ENCODE measurements at regions not wholly inside any gene's neighbourhood (a gene's known extent, or its start where the extent isn't known, plus 50 kb on each side); places are given as distances from the start of the nearest gene placed in this dataset.

DNA sequence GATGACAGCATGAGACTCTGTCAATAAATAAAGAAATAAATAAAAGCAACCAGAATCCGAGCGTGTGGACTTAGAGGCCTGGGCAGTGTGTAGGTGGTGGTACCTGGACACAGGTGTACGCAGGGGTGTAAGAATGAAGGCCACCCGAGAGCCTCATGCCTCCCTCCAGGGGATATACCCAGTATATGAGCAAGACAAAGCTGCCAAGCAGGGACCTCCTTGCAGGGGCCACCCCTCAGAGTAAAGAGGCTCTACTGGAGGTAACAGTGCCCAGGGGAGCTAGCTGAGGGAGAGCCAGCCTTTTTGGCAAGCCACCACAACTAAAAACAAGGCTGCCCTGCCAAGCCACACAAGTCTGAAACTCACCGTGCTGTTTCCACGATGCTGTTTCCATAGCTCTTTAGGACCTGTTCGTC is 179.2 kb upstream of the RAB4A start:
- no peak overlapping the region for H3K4me3 ChIP-seq
- intact Hi-C loops (cut with DNase I): no loop called here
- no peak for DNase-seq
- no peak overlapping the region for H3K27ac ChIP-seq
- TF ChIP-seq POLR2A (IDR thresholded peaks at IDR 0.05): no peak
- no peak for TF ChIP-seq EP300 (IDR thresholded peaks at IDR 0.05)
- no peak for TF ChIP-seq POLR2AphosphoS5 (IDR thresholded peaks at IDR 0.05)
- TF ChIP-seq, protein P1, sequence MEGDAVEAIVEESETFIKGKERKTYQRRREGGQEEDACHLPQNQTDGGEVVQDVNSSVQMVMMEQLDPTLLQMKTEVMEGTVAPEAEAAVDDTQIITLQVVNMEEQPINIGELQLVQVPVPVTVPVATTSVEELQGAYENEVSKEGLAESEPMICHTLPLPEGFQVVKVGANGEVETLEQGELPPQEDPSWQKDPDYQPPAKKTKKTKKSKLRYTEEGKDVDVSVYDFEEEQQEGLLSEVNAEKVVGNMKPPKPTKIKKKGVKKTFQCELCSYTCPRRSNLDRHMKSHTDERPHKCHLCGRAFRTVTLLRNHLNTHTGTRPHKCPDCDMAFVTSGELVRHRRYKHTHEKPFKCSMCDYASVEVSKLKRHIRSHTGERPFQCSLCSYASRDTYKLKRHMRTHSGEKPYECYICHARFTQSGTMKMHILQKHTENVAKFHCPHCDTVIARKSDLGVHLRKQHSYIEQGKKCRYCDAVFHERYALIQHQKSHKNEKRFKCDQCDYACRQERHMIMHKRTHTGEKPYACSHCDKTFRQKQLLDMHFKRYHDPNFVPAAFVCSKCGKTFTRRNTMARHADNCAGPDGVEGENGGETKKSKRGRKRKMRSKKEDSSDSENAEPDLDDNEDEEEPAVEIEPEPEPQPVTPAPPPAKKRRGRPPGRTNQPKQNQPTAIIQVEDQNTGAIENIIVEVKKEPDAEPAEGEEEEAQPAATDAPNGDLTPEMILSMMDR (IDR thresholded peaks at IDR 0.05): no peak
- no peaks in the 10 kb centered on the region for H3K36me3 ChIP-seq
- H3K27me3 ChIP-seq: no peaks in the 10 kb centered on the region
- no peaks in the 10 kb centered on the region for H3K9me3 ChIP-seq
- WGBS, 2 donors: 87 to 89% methylated on average over 7 of the region's 7 CpGs
- H3K4me1 ChIP-seq: peaks cover 0 to 12% (median 3%) of the 10 kb centered on the region in 4 donors

DNA sequence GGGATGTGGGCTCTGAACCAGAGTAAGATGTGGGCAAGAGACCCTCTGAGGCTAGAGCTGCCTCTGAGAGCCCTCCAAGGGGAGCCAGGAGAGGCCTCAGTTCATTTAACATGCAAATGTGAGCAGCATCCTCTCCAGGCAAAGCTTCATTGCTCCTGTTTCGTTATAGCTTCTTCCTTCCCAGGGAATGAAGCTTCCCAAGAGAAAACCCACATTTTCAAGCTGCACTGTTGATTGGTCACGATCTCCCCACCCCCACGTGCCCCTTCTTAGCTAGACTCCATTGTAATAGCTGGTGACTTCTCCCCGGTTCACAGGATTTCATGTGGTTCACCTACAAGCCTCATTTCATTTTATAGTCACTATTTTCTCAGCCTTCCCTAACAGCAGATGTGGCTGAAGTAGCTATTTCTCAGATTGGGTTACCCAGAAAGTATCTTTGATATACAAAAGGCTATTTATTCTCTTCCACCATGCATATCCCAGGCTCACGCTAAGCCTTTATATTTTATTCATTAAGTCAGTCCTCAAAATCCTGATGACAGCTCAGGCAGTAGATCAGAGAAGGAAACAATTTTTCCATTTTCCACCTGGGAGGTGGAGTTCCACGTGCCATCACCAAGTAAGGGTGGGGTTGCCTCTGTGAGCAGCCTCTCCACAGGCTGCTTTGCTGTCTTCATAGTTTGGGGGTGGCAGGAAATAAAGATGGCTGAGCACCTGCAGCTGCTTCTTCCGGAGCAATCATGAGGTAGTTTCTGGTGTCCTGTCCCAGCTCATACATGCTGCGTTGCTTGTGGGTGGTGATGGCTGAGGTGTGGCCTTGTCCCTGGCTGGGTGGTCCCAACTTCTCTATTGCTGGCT is 178.3 kb upstream of the RAB4A start:
- Histone ChIP-seq H3K36me3 (no peaks in the 10 kb centered on the region), H3K4me1 (peaks cover 0 to 3% (median 1%) of the 10 kb centered on the region in 4 donors), H3K27ac (no peak overlapping the region), H3K4me3 (no peak overlapping the region), H3K9me3 (no peaks in the 10 kb centered on the region), H3K27me3 (no peaks in the 10 kb centered on the region)
- WGBS, 2 donors: 71 to 75% methylated on average over 8 of the region's 8 CpGs
- DNase-seq: no peak
- intact Hi-C loops (cut with DNase I): no loop called here
- TF ChIP-seq POLR2AphosphoS5 (IDR thresholded peaks at IDR 0.05) (no peak), POLR2A (IDR thresholded peaks at IDR 0.05) (no peak), EP300 (IDR thresholded peaks at IDR 0.05) (no peak)
- TF ChIP-seq, protein P1 (IDR thresholded peaks at IDR 0.05): no peak

DNA sequence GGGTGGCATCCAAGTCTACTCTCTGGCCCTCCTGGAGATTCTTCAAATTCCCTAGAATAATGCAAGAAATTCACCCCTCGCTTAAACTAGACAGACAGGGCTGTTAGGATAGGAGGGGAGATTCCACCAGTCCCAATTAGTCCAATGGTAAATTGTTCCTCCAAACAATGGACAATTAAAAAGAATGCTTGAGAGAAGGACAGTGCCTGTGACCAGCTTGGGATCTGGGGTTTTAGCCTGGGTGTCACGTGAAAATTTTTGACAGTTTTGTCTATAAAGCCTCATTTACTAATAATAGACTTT is 177.7 kb upstream of the RAB4A start:
- Histone ChIP-seq H3K4me3 (no peak overlapping the region), H3K36me3 (no peaks in the 10 kb centered on the region), H3K27ac (no peak overlapping the region), H3K4me1 (no peaks in the 10 kb centered on the region), H3K27me3 (no peaks in the 10 kb centered on the region), H3K9me3 (no peaks in the 10 kb centered on the region)
- no peak for TF ChIP-seq EP300 (IDR thresholded peaks at IDR 0.05)
- TF ChIP-seq, protein P1 (IDR thresholded peaks at IDR 0.05): no peak
- TF ChIP-seq POLR2A (IDR thresholded peaks at IDR 0.05): no peak
- no peak for TF ChIP-seq POLR2AphosphoS5 (IDR thresholded peaks at IDR 0.05)
- 88 to 92% methylated on average over 2 of the region's 2 CpGs for WGBS, 2 donors
- no peak for DNase-seq
- intact Hi-C loops (cut with DNase I): no loop called here

DNA sequence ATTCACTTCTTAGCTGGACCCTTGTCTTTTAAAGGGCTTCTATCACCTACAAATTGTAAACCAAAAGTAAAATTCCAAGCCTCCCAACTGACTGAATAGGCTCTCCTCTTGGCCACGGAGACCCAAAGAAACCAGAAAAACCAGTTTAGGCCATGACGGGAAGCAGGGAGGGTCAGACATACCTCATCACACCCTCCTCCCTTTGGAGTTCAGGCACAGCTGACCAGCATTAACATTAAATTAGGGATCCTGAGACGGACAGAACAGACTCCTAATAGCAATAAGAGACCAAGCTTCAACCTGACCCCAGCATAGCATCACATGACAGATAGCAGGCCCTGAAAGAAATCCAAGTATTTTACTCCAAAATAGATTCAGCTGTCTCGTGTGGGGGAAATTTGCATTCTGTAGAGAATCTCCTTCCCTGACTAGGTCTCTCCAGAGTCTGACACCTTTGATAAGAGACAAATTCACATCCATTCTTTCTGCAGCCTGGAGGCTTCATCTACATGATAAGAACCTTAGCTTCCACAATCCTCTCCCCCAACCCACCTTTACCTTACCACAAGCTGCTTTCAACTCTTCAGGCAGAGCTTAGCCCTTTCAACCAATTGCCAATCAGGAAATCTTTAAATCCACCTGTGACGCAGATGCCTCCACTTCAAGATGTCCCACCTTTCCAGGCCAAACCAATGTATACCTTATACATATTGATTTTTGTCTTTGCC is 177.1 kb upstream of the RAB4A start:
- H3K4me1 ChIP-seq: no peaks in the 10 kb centered on the region
- H3K27ac ChIP-seq: no peak overlapping the region

More for the DNA sequence above, 177.1 kb upstream of the RAB4A start:
- intact Hi-C loops (cut with DNase I): no loop called here
- WGBS, 2 donors: 41 to 77% methylated on average over 5 of the region's 5 CpGs
- no peaks in the 10 kb centered on the region for H3K27me3 ChIP-seq
- no peak overlapping the region for H3K4me3 ChIP-seq
- TF ChIP-seq EP300 (IDR thresholded peaks at IDR 0.05) (no peak), POLR2A (IDR thresholded peaks at IDR 0.05) (no peak), POLR2AphosphoS5 (IDR thresholded peaks at IDR 0.05) (no peak)
- TF ChIP-seq, protein P1 (IDR thresholded peaks at IDR 0.05): no peak
- no peak for DNase-seq
- H3K36me3 ChIP-seq: no peaks in the 10 kb centered on the region
- no peaks in the 10 kb centered on the region for H3K9me3 ChIP-seq

Measured in sigmoid colon (tissue), 6 donors.